ENCODE measurements at regions not wholly inside any gene's neighbourhood (a gene's known extent, or its start where the extent isn't known, plus 50 kb on each side); places are given as distances from the start of the nearest gene placed in this dataset.

GRCh38 chr12:111215881-111216280 lies 153.0 kb downstream of the PHETA1 start:
- Histone ChIP-seq H3K27me3 (ENCODE audit: control insufficient read depth, insufficient read depth, low read length) (no peaks in the 10 kb centered on the region), H3K36me3 (ENCODE audit: control insufficient read depth, insufficient read depth, low read length) (no peaks in the 10 kb centered on the region), H3K4me3 (ENCODE audit: low read depth, low read length) (no peak overlapping the region)
- no peak for TF ChIP-seq CTCF (IDR thresholded peaks at IDR 0.05; ENCODE audit: insufficient read depth, low read length, severe bottlenecking)
- no peak for FAIRE-seq
- no peak for DNase-seq (ENCODE audit: low read depth)

- FAIRE-seq: no peak
These were observed 154.5 kb downstream of the PHETA1 start for GRCh38 chr12:111214401-111214800.

GRCh38 chr12:111213561-111213960 lies 155.3 kb downstream of the PHETA1 start:
- DNase-seq (ENCODE audit: low read depth): no peak
- H3K4me3 ChIP-seq (ENCODE audit: low read depth, low read length): no peak overlapping the region
- no peak for FAIRE-seq
- no peak for TF ChIP-seq CTCF (IDR thresholded peaks at IDR 0.05; ENCODE audit: insufficient read depth, low read length, severe bottlenecking)
- no peaks in the 10 kb centered on the region for H3K36me3 ChIP-seq (ENCODE audit: control insufficient read depth, insufficient read depth, low read length)
- no peaks in the 10 kb centered on the region for H3K27me3 ChIP-seq (ENCODE audit: control insufficient read depth, insufficient read depth, low read length)

More at GRCh38 chr12:111214401-111214800, 154.5 kb downstream of the PHETA1 start:
- no peak for TF ChIP-seq CTCF (IDR thresholded peaks at IDR 0.05; ENCODE audit: insufficient read depth, low read length, severe bottlenecking)
- Histone ChIP-seq H3K36me3 (ENCODE audit: control insufficient read depth, insufficient read depth, low read length) (no peaks in the 10 kb centered on the region), H3K27me3 (ENCODE audit: control insufficient read depth, insufficient read depth, low read length) (no peaks in the 10 kb centered on the region), H3K4me3 (ENCODE audit: low read depth, low read length) (no peak overlapping the region)
- DNase-seq (ENCODE audit: low read depth): no peak

- H3K4me3 ChIP-seq (ENCODE audit: low read depth, low read length): no peak overlapping the region
- H3K36me3 ChIP-seq (ENCODE audit: control insufficient read depth, insufficient read depth, low read length): no peaks in the 10 kb centered on the region
- H3K27me3 ChIP-seq (ENCODE audit: control insufficient read depth, insufficient read depth, low read length): no peaks in the 10 kb centered on the region
- TF ChIP-seq CTCF (IDR thresholded peaks at IDR 0.05; ENCODE audit: insufficient read depth, low read length, severe bottlenecking): no peak
- no peak for FAIRE-seq
- DNase-seq (ENCODE audit: low read depth): no peak
These were observed 156.0 kb downstream of the PHETA1 start for GRCh38 chr12:111212814-111213456.

GRCh38 chr12:111211910-111212757 lies 156.8 kb downstream of the PHETA1 start:
- Histone ChIP-seq H3K27me3 (ENCODE audit: control insufficient read depth, insufficient read depth, low read length) (no peaks in the 10 kb centered on the region), H3K36me3 (ENCODE audit: control insufficient read depth, insufficient read depth, low read length) (no peaks in the 10 kb centered on the region), H3K4me3 (ENCODE audit: low read depth, low read length) (no peak overlapping the region)
- FAIRE-seq (no peak), DNase-seq (ENCODE audit: low read depth) (no peak)
- no peak for TF ChIP-seq CTCF (IDR thresholded peaks at IDR 0.05; ENCODE audit: insufficient read depth, low read length, severe bottlenecking)

All from bronchial epithelial cell (primary cell).